ENCODE measurements at regions not wholly inside any gene's neighbourhood (a gene's known extent, or its start where the extent isn't known, plus 50 kb on each side); places are given as distances from the start of the nearest gene placed in this dataset.

DNA sequence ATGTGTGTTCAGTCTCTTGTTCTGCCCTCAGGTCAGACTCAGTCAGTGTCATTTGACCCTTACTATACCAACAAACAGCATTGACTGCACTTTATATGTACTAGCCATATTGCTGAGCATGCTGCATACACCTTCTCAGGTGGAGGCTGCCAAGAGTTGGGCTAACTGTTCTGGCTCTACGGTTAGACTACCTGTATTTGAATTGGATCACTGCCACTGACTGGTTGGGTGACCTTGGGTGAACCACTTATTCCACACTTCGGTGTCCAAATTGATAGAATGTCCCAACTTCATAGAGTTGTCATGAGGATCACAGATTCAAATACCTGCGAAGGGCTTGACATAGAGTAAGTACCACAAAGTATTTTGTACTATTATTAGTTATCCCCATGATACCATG lies 91.2 kb upstream of the GPR50 start:
- TF ChIP-seq, protein P1, sequence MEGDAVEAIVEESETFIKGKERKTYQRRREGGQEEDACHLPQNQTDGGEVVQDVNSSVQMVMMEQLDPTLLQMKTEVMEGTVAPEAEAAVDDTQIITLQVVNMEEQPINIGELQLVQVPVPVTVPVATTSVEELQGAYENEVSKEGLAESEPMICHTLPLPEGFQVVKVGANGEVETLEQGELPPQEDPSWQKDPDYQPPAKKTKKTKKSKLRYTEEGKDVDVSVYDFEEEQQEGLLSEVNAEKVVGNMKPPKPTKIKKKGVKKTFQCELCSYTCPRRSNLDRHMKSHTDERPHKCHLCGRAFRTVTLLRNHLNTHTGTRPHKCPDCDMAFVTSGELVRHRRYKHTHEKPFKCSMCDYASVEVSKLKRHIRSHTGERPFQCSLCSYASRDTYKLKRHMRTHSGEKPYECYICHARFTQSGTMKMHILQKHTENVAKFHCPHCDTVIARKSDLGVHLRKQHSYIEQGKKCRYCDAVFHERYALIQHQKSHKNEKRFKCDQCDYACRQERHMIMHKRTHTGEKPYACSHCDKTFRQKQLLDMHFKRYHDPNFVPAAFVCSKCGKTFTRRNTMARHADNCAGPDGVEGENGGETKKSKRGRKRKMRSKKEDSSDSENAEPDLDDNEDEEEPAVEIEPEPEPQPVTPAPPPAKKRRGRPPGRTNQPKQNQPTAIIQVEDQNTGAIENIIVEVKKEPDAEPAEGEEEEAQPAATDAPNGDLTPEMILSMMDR (conservative IDR thresholded peaks at IDR 0.05), result no peak
- TF ChIP-seq ZFX (IDR thresholded peaks at IDR 0.05), result no peak

Data from C4-2B (cell line).